Progenitor cell of endocrine pancreas (in vitro differentiated cells): ENCODE measurements at regions not wholly inside any gene's neighbourhood (a gene's known extent, or its start where the extent isn't known, plus 50 kb on each side); places are given as distances from the start of the nearest gene placed in this dataset.
"Not testable (repeated sequence)": the region's sequence is repeated elsewhere in the genome, so short reads cannot be mapped to it uniquely, and the experiment has no call there.

ENCODE experiments used
- DNase-seq: peaks from one replicate; pipeline ENCODE4 v3.0.0; 2021; ENCODE audit warnings: low spot score; ENCODE audit not compliant: unreplicated experiment
- H3K27ac Mint-ChIP-seq: 2 replicates; pipeline ENCODE4 v1.8.0; 2021; ENCODE audit warnings: mild to moderate bottlenecking, moderate library complexity, mixed read lengths
- H3K27me3 Mint-ChIP-seq: 2 replicates; pipeline ENCODE4 v1.8.0; 2021; ENCODE audit warnings: mixed read lengths
- H3K36me3 Mint-ChIP-seq: 2 replicates; pipeline ENCODE4 v1.8.0; 2022; ENCODE audit warnings: mixed read lengths; ENCODE audit not compliant: insufficient read depth
- H3K4me1 Mint-ChIP-seq: 2 replicates; pipeline ENCODE4 v1.8.0; 2021; ENCODE audit warnings: low read depth, mixed read lengths
- H3K4me3 Mint-ChIP-seq: 2 replicates; pipeline ENCODE4 v1.8.0; 2021; ENCODE audit warnings: low read depth, mild to moderate bottlenecking, moderate library complexity, mixed read lengths
- H3K9me3 Mint-ChIP-seq: 2 replicates; pipeline ENCODE4 v1.8.0; 2021; ENCODE audit warnings: low read depth, mixed read lengths
- TF ChIP-seq, protein P1 (sequence below): fragments of 200-600 bp; sonication (generic); IDR thresholded peaks from one replicate; pipeline ENCODE4 v1.5.0; 2021; ENCODE audit warnings: antibody characterized with exemption, mild to moderate bottlenecking; ENCODE audit not compliant: unreplicated experiment

DNA sequence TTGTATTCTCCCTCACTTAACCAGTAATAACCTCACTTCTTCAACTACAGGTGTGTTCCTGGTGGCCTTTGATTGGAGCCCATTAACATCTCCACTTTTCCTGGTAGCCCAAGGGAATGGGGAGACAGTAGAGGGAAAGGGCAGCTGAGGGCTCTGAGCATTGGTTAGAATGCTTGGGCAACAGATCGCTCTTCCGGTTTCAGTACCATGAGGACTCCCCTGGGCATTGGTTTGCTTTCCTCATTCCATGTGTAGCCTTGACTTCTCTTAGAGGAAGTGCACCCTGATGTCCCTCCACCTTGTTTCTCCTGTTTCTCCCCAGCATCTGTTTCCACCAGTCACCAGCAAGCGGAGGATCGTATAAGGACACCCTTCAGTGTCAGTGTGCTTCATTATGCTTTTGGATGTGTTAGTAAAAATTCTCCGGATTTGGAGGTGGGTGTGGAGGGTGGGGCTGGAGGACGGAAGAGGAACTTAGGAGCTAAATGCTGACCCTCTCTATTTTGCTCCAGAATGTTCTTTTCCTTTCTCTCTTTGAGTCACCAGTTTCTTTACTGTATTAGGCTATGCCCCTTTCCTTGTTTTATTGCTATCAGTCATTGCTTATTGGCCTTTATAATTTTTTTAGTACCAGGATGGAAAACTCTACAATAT, 50.6 kb upstream of the ZNG1B start:
- DNase-seq, H3K27me3 Mint-ChIP-seq: not testable (repeated sequence)

DNA sequence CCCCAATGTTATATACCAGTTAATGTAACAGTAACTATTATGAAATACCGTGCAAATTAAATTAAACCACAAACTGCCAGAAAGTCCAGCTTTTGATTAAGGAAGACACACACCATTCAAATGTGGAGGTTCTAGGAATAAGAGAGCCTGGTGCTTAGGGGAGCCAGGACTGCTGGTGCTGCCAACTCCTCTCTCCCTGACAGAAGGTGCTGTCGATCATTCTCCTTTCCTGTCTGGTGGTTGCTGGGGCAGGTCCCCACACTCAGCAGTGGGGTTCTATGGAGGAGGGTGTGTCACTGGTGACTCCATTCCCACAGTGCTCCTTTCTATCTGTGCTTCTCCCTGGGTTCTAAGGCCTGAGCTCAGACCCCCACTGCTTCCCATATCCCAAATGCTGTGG, 57.9 kb upstream of the ZNG1B start:
- H3K27ac Mint-ChIP-seq, H3K4me3 Mint-ChIP-seq, DNase-seq, H3K36me3 Mint-ChIP-seq, H3K9me3 Mint-ChIP-seq: not testable (repeated sequence)
- Mint-ChIP-seq H3K4me1 (peaks cover 25% of the 10 kb centered on the region), H3K27me3 (peaks cover 12% of the 10 kb centered on the region)

More for the DNA sequence above, 50.6 kb upstream of the ZNG1B start:
- H3K36me3 Mint-ChIP-seq, H3K4me3 Mint-ChIP-seq, H3K4me1 Mint-ChIP-seq, H3K27ac Mint-ChIP-seq, H3K9me3 Mint-ChIP-seq: not testable (repeated sequence)

DNA sequence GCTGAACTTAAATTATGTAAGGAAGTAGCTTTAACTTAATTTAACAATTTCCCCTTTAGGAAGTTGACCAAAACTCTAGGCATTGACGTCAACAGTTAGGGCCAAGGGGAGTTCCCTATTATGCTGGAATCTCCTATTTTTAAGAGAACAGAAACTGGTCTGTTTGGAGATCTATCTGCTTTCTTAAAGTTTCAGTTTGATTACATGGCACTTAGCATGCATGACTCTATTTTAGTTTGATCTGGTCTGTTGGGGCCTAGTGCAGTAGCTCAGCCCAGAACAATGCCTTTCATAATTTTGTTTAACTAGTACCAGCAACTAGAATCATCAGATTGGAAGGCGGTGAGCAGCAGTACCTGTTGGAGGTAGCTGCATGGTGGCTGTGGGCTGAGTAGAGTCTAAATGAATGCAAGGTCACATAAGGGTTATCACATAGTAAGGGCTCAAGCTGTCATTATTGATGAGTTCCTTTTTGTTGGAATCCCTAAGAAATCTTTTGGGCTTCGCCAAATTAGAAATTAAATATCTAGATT, 60.5 kb upstream of the ZNG1B start:
- H3K36me3 Mint-ChIP-seq = no peaks in the 10 kb centered on the region
- H3K27ac Mint-ChIP-seq = no peak overlapping the region
- no peaks in the 10 kb centered on the region for H3K9me3 Mint-ChIP-seq
- no peak for DNase-seq
- no peak overlapping the region for H3K4me3 Mint-ChIP-seq
- H3K27me3 Mint-ChIP-seq = peaks cover 21% of the 10 kb centered on the region
- peaks cover 19% of the 10 kb centered on the region for H3K4me1 Mint-ChIP-seq
- TF ChIP-seq, protein P1, sequence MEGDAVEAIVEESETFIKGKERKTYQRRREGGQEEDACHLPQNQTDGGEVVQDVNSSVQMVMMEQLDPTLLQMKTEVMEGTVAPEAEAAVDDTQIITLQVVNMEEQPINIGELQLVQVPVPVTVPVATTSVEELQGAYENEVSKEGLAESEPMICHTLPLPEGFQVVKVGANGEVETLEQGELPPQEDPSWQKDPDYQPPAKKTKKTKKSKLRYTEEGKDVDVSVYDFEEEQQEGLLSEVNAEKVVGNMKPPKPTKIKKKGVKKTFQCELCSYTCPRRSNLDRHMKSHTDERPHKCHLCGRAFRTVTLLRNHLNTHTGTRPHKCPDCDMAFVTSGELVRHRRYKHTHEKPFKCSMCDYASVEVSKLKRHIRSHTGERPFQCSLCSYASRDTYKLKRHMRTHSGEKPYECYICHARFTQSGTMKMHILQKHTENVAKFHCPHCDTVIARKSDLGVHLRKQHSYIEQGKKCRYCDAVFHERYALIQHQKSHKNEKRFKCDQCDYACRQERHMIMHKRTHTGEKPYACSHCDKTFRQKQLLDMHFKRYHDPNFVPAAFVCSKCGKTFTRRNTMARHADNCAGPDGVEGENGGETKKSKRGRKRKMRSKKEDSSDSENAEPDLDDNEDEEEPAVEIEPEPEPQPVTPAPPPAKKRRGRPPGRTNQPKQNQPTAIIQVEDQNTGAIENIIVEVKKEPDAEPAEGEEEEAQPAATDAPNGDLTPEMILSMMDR = no peak

DNA sequence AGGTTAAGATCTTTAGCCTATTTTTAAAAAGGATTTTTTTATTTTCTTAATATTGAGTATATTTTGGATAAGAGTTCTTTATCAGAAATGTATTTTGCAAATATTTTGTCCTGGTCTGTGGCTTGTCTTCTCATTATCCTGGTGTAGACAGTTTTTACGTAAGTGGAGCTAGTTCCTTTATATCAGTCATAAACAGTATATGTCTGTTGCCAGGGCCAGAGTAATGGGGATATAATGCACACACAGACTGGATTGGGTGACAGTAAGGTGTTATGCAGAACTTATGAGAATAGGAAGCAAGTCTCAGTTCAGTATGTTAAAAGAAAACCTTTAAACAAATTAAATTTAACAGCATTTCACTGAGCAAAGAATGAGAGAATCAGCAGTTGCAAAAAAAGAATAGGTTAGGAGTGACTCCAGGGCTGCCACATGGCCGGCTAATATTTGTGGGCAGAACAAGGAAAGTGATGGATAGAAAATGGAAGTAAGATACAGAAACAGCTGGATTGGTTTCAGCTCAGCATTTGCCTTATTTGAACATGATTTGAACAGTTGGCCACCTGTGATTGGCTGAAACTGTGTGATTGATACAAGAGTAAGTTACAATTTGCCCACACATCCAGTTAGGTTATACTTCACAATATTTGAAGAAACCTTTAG, 61.1 kb upstream of the ZNG1B start:
- DNase-seq = no peak
- Mint-ChIP-seq H3K27ac (no peak overlapping the region), H3K4me1 (peaks cover 17% of the 10 kb centered on the region), H3K4me3 (no peak overlapping the region), H3K9me3 (no peaks in the 10 kb centered on the region), H3K36me3 (no peaks in the 10 kb centered on the region), H3K27me3 (peaks cover 21% of the 10 kb centered on the region)
- TF ChIP-seq, protein P1 = no peak

DNA sequence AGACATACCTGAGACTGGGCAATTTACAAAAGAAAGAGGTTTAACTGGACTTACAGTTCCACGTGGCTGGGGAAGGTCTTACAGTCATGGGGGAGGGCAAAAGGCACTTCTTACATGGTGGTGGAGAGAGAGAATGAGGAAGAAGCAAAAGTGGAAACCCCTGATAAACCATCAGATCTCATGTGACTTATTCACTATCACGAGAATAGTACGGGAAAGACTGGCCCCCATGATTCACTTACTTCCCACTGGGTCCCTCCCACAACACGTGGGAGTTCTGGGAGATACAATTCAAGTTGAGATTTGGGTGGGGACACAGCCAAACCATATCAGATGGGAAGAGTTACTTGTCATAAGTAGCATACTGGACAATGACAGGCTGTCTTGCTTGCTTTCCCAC, 62.6 kb upstream of the ZNG1B start:
- H3K27ac Mint-ChIP-seq, H3K4me3 Mint-ChIP-seq, DNase-seq, H3K9me3 Mint-ChIP-seq, H3K36me3 Mint-ChIP-seq: not testable (repeated sequence)
- H3K27me3 Mint-ChIP-seq = peaks cover 21% of the 10 kb centered on the region
- peaks cover 13% of the 10 kb centered on the region for H3K4me1 Mint-ChIP-seq

DNA sequence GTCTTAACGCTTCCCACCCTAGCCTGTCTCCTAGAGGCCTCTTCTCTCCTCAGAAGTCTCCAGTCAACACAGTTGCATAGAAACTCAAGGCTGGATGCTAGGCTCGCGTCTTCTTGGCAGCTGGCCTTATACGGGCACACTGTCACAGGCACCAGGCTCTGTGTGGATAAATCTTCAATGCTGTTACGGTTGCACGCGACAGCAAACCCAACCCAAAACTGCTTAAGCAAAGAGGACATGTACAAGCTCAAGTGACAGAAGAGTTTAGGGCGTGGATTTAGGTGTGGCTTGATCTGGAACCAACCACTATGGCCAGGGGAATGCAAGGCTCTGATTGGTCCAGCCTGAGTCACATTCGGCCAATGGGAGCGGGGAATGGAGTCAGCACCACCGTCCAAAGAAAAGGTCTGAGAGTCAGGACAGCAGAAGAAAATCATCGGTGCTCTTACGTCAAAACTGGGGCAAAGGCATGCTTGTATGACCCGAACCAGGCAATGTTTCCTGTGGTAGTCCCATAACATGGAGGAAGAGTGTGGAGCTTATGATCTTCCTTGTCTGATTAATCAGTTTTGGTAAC, 65.1 kb upstream of the ZNG1B start:
- not testable (repeated sequence) for H3K27ac Mint-ChIP-seq, DNase-seq, H3K4me3 Mint-ChIP-seq, H3K4me1 Mint-ChIP-seq, H3K36me3 Mint-ChIP-seq, H3K9me3 Mint-ChIP-seq
- H3K27me3 Mint-ChIP-seq = peaks cover 17% of the 10 kb centered on the region

DNA sequence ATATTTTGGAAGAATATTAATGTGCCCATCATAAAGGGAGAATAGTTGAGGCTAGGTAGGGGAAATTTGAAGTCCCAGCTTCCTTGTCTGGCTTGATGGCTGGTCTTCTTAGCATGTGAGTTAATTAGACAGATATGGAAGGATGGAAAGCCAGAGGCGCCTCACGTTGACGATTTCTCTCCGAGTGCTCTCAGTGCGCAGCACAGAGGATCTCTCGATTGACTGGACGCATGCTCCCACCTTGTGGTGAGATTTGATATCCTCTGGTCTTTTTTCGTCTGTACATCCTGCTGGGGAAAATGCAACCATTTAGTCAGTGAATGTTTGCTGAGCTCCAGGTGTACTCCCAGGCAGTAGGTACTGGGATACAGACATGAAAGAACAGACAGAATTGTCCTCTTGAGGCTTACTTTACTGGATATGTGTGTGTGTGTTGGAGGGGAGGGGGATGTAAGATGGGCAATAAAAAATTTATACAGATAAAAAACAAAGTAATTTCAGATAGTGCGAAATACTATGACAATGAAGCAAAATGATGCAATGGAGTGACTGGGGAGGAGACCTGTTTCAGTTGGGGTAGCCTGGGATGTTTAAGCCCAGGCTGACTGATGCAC, 66.9 kb upstream of the ZNG1B start:
- DNase-seq = peak; percentile 44
- TF ChIP-seq, protein P1 = peak; percentile 82
- no peak overlapping the region for H3K4me3 Mint-ChIP-seq
- peaks cover 8% of the 10 kb centered on the region for H3K4me1 Mint-ChIP-seq
- peaks cover 14% of the 10 kb centered on the region for H3K27me3 Mint-ChIP-seq
- no peaks in the 10 kb centered on the region for H3K36me3 Mint-ChIP-seq
- H3K9me3 Mint-ChIP-seq = no peaks in the 10 kb centered on the region
- H3K27ac Mint-ChIP-seq = no peak overlapping the region
